NT2/D1 (cell line): ENCODE measurements at regions not wholly inside any gene's neighbourhood (a gene's known extent, or its start where the extent isn't known, plus 50 kb on each side); places are given as distances from the start of the nearest gene placed in this dataset.

ENCODE experiments used
- DNase-seq: peaks from one replicate; pipeline ENCODE4 v3.0.0-alpha.2; 2011; ENCODE audit warnings: low read depth, low spot score
- H3K27me3 ChIP-seq: 2 replicates; pipeline ENCODE4 v1.6.0; 2011; ENCODE audit warnings: mild to moderate bottlenecking; ENCODE audit not compliant: insufficient read length, insufficient read depth
- H3K36me3 ChIP-seq: 2 replicates; pipeline ENCODE4 v1.6.1; 2011; ENCODE audit warnings: mild to moderate bottlenecking, low read length, mixed read lengths; ENCODE audit not compliant: insufficient read depth, insufficient read length
- H3K4me1 ChIP-seq: 2 replicates; pipeline ENCODE4 v1.5.1; 2011; ENCODE audit not compliant: insufficient read depth, insufficient read length
- H3K4me3 ChIP-seq: 2 replicates; pipeline ENCODE4 v1.5.1; 2011; ENCODE audit warnings: low read depth; ENCODE audit not compliant: insufficient read length
- H3K9ac ChIP-seq: 2 replicates; pipeline ENCODE4 v1.6.0; 2011; ENCODE audit warnings: low read depth; ENCODE audit not compliant: insufficient read length
- H3K9me3 ChIP-seq: 2 replicates; pipeline ENCODE4 v1.5.1; 2011; ENCODE audit warnings: mild to moderate bottlenecking, low read length; ENCODE audit not compliant: insufficient read depth
- SUZ12 ChIP-seq: IDR thresholded peaks from 2 replicates; pipeline ENCODE4 v1.6.1; 2011; ENCODE audit not compliant: insufficient read length, insufficient read depth; ENCODE audit errors: extremely low read depth
- YY1 ChIP-seq: IDR thresholded peaks from 2 replicates; pipeline ENCODE4 v1.6.1; 2011; ENCODE audit not compliant: insufficient read length, insufficient read depth
- ZNF274 ChIP-seq: IDR thresholded peaks from 2 replicates; pipeline ENCODE4 v1.6.1; 2011; ENCODE audit warnings: mild to moderate bottlenecking, low read depth, low read length

DNA sequence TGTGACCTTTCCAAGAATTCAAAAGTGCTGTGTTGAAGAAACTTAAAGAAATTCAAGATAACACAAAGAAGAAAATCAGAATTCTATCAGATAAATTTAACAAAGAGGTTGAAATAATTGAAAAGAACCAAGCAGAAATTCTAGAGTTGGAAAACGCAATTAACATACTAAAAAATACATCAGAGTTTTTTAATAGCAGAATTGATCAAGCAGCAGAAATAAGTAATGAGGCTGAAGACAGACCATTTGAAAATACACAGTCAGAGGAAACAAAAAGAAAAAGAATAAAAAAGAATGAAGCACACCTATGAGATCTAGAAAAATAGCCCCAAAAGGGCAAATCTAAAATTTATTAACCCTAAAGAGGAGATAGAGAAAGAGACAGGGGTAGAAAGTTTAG is 218.1 kb upstream of the KAZN start:
- no peaks in the 10 kb centered on the region for H3K4me1 ChIP-seq
- H3K36me3 ChIP-seq = no peaks in the 10 kb centered on the region
- TF ChIP-seq YY1 (no peak), SUZ12 (no peak), ZNF274 (no peak)
- DNase-seq = no peak
- H3K9ac ChIP-seq = no peak overlapping the region
- H3K27me3 ChIP-seq = no peaks in the 10 kb centered on the region
- no peak overlapping the region for H3K4me3 ChIP-seq
- H3K9me3 ChIP-seq = no peaks in the 10 kb centered on the region

DNA sequence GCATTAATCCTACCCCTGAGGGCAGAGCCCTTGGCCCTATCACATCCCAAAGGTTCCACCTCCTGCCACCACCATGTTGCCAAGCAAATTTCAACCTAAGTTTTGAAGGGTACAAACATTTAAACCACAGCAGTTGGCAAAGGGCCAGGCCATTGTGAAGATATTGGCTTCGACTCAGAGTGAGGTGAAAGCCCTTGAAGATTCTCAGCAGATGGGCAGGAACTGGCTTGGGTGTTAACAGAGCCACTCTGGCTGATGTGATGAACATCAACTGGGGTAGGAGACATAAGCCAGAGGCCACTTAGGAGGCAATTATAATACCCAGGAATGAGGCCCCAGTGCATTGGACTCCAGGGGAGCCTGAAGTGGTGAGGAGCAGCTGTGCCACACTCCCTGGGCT is 207.7 kb upstream of the KAZN start:
- DNase-seq = no peak
- Histone ChIP-seq H3K27me3 (no peaks in the 10 kb centered on the region), H3K36me3 (no peaks in the 10 kb centered on the region), H3K9ac (no peak overlapping the region), H3K9me3 (peaks cover 6% of the 10 kb centered on the region; the same call in 1 of the 2 replicates), H3K4me3 (no peak overlapping the region), H3K4me1 (no peaks in the 10 kb centered on the region)
- TF ChIP-seq SUZ12 = no peak
- no peak for TF ChIP-seq ZNF274
- TF ChIP-seq YY1 = no peak

DNA sequence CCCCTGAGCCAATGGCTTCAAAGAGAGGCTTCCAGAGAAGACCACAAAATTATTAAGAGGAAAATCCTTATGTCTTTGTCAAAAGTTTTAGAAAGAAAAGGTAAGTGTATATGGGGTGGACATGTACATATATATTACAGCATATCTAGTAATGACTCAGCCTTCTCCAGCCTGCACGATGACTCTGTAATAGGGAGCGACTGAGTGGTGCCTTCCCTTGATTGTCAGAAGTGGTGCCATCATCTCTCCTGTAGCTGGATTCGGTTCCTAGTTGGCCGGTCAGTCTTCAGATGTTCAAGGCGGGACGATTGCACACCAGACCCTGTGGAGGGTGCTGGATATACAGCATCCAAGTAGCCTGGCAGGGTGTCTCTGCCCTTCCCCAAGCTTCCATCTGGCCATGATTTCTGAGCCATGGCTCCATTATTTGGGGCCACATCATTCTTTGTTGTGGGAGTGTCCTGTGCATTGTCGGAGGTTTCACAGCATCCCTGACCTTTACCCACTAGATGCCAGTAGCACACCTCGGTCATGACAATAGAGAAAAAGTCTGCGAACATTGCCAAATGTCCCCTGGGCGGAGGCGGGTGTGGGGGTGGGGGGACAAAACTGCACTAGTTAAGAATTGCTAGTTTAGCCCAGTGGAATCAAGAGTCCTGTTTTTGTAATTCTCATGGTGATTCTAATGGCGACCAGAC is 206.2 kb upstream of the KAZN start:
- DNase-seq = no peak
- no peak overlapping the region for H3K9ac ChIP-seq
- TF ChIP-seq ZNF274 (no peak), YY1 (no peak), SUZ12 (no peak)
- peaks cover 6% of the 10 kb centered on the region; the same call in 1 of the 2 replicates for H3K9me3 ChIP-seq
- H3K36me3 ChIP-seq = no peaks in the 10 kb centered on the region
- no peaks in the 10 kb centered on the region for H3K27me3 ChIP-seq
- no peaks in the 10 kb centered on the region for H3K4me1 ChIP-seq
- H3K4me3 ChIP-seq = no peak overlapping the region

DNA sequence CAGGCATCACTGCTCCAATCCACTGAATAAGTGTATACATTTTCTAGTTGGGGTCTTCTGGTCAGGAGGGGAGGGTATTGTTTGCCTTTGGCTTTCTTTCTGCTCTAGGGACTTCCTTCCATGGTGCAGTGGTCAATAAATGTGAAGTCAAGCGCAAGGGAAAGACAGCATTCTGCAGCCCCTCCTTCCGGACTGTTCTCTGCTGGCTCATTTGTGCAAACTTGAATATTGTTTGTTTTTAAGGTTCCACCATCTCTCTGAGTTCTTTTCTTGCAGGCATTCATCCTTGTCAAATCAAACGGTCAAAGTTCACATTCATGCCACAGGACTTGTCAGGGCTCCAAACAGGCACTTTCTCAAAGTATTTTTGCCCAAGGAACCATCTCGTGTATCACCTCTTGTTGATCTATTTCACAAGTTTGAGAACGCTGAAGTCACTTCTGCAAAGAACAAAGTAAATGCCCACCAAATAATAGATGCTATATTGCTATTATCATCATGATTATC is 205.6 kb upstream of the KAZN start:
- DNase-seq = no peak
- TF ChIP-seq YY1 (no peak), ZNF274 (no peak), SUZ12 (no peak)
- H3K4me1 ChIP-seq = no peaks in the 10 kb centered on the region
- no peak overlapping the region for H3K9ac ChIP-seq
- no peak overlapping the region for H3K4me3 ChIP-seq
- H3K27me3 ChIP-seq = no peaks in the 10 kb centered on the region
- peaks cover 6% of the 10 kb centered on the region; the same call in 1 of the 2 replicates for H3K9me3 ChIP-seq
- H3K36me3 ChIP-seq = no peaks in the 10 kb centered on the region

DNA sequence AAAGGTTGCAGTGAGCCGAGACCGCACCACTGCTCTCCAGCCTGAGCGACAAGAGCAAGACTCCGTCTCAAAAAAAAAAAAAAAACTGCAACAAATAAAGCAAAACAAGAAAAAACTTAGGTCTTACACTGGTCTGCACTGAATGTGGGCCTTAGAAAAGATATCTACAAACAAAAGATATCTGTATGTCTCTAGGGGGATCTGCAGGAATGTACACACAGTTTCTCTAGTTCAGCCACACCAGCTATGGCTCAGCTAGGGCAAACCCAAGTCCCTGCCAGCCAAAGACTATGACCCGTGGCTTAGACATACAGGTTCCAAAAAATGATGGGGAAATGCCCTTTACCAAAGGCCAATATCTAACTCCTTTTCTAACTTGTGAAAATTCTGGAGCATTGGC is 202.4 kb upstream of the KAZN start:
- no peak overlapping the region for H3K9ac ChIP-seq
- no peaks in the 10 kb centered on the region for H3K27me3 ChIP-seq
- no peaks in the 10 kb centered on the region for H3K9me3 ChIP-seq
- H3K36me3 ChIP-seq = no peaks in the 10 kb centered on the region
- H3K4me1 ChIP-seq = no peaks in the 10 kb centered on the region
- no peak overlapping the region for H3K4me3 ChIP-seq
- TF ChIP-seq SUZ12 = no peak
- no peak for TF ChIP-seq YY1
- no peak for TF ChIP-seq ZNF274
- DNase-seq = no peak

DNA sequence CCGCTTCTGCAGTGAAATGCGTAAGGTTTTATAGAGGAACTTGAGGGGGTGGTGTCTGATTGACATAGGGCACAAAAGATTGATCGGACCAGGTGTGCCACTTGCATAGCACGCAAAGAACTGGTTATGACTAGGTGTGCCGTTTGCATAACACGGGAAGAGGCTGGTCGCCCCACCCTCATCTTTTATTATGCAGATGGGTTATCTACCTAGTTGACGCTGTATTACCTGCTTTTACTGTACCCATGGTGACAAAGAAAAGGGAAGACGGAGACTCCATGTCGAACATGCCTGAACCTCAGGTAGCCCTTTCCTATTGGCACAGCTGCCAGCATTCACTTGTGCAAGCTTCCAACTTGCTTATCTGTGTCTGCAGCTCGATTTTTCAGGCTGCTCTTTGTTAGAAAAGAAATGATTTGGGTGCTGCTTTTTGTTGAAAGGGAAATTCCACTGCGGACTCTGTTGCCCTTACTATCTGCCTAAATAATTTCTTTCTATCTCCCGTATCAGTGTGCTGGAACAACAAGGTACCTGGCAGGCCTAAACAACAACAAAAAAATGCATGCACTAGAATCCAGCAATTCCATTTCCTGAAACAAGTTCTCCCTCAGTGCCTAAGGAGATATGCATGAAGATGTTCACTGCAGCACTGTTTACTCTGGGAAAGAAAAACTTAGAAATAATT is 194.4 kb upstream of the KAZN start:
- Histone ChIP-seq H3K9ac (no peak overlapping the region), H3K4me3 (no peak overlapping the region), H3K4me1 (no peaks in the 10 kb centered on the region), H3K36me3 (no peaks in the 10 kb centered on the region), H3K9me3 (no peaks in the 10 kb centered on the region), H3K27me3 (no peaks in the 10 kb centered on the region)
- DNase-seq = no peak
- TF ChIP-seq YY1 = no peak
- TF ChIP-seq ZNF274 = no peak
- TF ChIP-seq SUZ12 = no peak

DNA sequence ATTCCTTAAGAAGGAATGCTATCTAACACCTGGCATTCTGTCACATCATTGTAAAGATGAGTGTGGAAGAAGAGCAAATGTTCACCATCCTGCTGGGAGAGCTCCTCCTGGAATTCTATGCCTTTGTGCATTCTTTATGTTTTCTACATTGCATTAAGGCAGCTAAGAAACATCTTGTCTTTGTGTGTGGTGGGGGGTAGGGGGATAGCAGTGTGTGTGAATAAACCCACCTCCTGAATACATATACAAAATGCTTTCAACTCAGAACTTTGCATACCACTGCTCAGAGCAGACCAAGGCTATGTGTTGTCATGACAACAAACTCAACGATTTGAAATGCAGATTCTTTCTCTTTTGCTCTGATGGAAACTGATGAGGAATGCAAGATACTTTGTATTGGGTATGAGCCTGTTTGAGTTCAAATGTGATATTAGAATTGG is 193.6 kb upstream of the KAZN start:
- Histone ChIP-seq H3K9me3 (no peaks in the 10 kb centered on the region), H3K9ac (no peak overlapping the region), H3K4me3 (no peak overlapping the region), H3K27me3 (no peaks in the 10 kb centered on the region), H3K4me1 (no peaks in the 10 kb centered on the region), H3K36me3 (no peaks in the 10 kb centered on the region)
- TF ChIP-seq YY1 (no peak), ZNF274 (no peak), SUZ12 (no peak)
- DNase-seq = peak; percentile 28
